Chondrocyte (in vitro differentiated cells): ENCODE measurements at regions not wholly inside any gene's neighbourhood (a gene's known extent, or its start where the extent isn't known, plus 50 kb on each side); places are given as distances from the start of the nearest gene placed in this dataset.

Source experiments
- DNase-seq: peaks from one replicate; pipeline ENCODE4 v3.0.0; 2021; ENCODE audit warnings: mixed read lengths, low spot score
- H3K27ac Mint-ChIP-seq: one replicate; pipeline ENCODE4 v1.8.0; 2021; ENCODE audit warnings: mild to moderate bottlenecking, moderate library complexity, mixed read lengths; ENCODE audit not compliant: unreplicated experiment
- H3K27me3 Mint-ChIP-seq: 2 replicates; pipeline ENCODE4 v1.8.0; 2021; ENCODE audit warnings: low read depth, mixed read lengths
- H3K36me3 Mint-ChIP-seq: 2 replicates; pipeline ENCODE4 v1.8.0; 2021; ENCODE audit warnings: low read depth, mixed read lengths
- H3K4me1 Mint-ChIP-seq: 2 replicates; pipeline ENCODE4 v1.8.0; 2021; ENCODE audit warnings: low read depth, mild to moderate bottlenecking, mixed read lengths
- H3K4me3 Mint-ChIP-seq: one replicate; pipeline ENCODE4 v1.8.0; 2021; ENCODE audit warnings: mild to moderate bottlenecking, moderate library complexity, mixed read lengths; ENCODE audit not compliant: unreplicated experiment
- H3K9me3 Mint-ChIP-seq: 2 replicates; pipeline ENCODE4 v1.8.0; 2021; ENCODE audit warnings: low read depth, mixed read lengths
- TF ChIP-seq, protein P1 (sequence below): fragments of 200-600 bp; sonication (generic); IDR thresholded peaks from 2 replicates; pipeline ENCODE4 v1.5.0; 2021; ENCODE audit warnings: antibody characterized with exemption, mild to moderate bottlenecking, moderate library complexity

DNA sequence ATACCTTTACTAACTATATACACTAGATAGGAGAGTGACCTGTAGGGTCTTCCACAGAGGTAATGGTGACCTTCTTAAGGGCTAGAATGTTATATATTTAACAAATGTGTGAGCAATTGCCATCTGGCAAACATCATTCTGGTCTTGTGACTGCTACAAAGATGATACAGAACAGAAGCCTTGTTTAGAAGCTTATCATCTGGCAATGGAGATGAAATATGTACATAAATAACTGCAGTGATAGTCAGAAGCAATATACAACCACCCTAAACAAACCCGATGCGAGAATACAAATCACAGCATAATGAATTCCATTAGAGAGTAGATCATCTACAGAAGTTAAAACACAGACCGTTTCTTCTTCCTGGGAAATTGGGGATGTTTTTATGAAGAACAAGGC lies 952.7 kb upstream of the SLIT2 start:
- Mint-ChIP-seq H3K4me3 (no peak overlapping the region), H3K36me3 (no peaks in the 10 kb centered on the region), H3K27ac (no peak overlapping the region), H3K27me3 (no peaks in the 10 kb centered on the region), H3K9me3 (peaks cover 10% of the 10 kb centered on the region), H3K4me1 (no peaks in the 10 kb centered on the region)
- no peak for DNase-seq
- TF ChIP-seq, protein P1, sequence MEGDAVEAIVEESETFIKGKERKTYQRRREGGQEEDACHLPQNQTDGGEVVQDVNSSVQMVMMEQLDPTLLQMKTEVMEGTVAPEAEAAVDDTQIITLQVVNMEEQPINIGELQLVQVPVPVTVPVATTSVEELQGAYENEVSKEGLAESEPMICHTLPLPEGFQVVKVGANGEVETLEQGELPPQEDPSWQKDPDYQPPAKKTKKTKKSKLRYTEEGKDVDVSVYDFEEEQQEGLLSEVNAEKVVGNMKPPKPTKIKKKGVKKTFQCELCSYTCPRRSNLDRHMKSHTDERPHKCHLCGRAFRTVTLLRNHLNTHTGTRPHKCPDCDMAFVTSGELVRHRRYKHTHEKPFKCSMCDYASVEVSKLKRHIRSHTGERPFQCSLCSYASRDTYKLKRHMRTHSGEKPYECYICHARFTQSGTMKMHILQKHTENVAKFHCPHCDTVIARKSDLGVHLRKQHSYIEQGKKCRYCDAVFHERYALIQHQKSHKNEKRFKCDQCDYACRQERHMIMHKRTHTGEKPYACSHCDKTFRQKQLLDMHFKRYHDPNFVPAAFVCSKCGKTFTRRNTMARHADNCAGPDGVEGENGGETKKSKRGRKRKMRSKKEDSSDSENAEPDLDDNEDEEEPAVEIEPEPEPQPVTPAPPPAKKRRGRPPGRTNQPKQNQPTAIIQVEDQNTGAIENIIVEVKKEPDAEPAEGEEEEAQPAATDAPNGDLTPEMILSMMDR, result no peak

GRCh38 chr4:19293781-19294180 lies 957.9 kb upstream of the SLIT2 start:
- no peak overlapping the region for H3K4me3 Mint-ChIP-seq
- H3K27me3 Mint-ChIP-seq, result no peaks in the 10 kb centered on the region

DNA sequence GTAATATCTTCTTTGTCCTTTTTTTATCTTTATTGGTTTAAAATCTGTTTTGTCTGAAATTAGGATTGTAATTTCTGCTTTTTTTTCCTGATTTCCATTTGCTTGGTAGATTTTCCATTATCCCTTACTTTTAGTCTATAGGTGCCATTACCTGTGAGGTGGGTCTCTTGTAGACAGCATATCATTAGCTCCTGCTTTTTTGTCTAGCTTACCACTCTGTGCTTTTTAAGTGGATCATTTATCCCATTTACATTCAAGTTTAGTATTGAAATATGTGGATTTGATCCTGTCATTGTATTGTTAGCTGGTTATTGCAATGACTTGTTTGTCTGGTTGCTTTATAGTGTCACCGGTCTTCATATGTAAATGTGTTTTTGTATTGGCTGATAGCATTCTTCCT lies 958.6 kb upstream of the SLIT2 start:
- Mint-ChIP-seq H3K27me3 (no peaks in the 10 kb centered on the region), H3K4me1 (no peaks in the 10 kb centered on the region), H3K4me3 (no peak overlapping the region), H3K27ac (no peak overlapping the region), H3K36me3 (peaks cover 8% of the 10 kb centered on the region), H3K9me3 (peaks cover 39% of the 10 kb centered on the region)
- DNase-seq, result no peak
- TF ChIP-seq, protein P1, result no peak

More at GRCh38 chr4:19293781-19294180, 957.9 kb upstream of the SLIT2 start:
- peaks cover 8% of the 10 kb centered on the region for H3K36me3 Mint-ChIP-seq
- DNase-seq, result no peak
- no peak overlapping the region for H3K27ac Mint-ChIP-seq
- H3K4me1 Mint-ChIP-seq, result no peaks in the 10 kb centered on the region
- TF ChIP-seq, protein P1, result no peak
- peaks cover 39% of the 10 kb centered on the region for H3K9me3 Mint-ChIP-seq

DNA sequence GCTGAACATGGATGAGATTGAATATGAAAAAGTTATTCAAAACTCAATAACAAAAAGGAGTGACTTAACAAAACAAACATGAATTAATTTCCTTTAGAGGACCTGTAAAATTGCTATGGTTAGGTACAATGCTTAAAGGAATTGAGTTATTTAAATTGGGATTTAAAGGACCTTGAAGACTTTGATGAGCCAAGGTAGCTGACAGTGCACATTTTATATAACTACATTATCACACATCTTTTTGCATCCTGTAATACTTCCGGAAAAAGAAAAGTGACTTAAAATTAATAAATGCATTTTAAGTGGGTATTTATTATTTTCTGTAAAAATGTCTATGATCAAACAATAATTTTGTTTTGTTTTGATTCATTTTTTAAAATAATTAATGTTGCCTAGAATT lies 964.8 kb upstream of the SLIT2 start:
- Mint-ChIP-seq H3K4me1 (no peaks in the 10 kb centered on the region), H3K9me3 (peaks cover 21% of the 10 kb centered on the region), H3K27me3 (no peaks in the 10 kb centered on the region), H3K27ac (no peak overlapping the region), H3K36me3 (peaks cover 2% of the 10 kb centered on the region), H3K4me3 (no peak overlapping the region)
- TF ChIP-seq, protein P1, result no peak
- DNase-seq, result no peak

DNA sequence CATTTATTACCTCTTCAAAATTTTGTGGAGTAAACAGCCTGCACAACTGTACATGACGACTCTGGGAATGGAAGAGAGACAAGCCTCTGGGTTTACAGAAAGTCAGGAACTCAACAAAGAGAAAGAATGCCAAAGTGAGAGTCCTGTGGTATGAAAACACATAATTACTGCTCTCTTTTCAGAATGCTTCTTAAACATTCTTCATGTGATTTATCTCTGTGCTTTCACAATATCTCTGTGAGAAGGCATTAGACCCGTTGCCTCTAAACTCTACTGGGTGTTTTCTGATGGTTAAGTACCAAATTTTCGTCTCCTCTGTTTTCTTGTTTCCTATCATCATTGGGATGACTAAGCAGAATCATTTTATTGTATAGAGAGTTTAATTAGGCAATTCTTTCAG lies 966.6 kb upstream of the SLIT2 start:
- no peaks in the 10 kb centered on the region for H3K36me3 Mint-ChIP-seq
- no peaks in the 10 kb centered on the region for H3K27me3 Mint-ChIP-seq
- no peak overlapping the region for H3K27ac Mint-ChIP-seq
- TF ChIP-seq, protein P1, result no peak
- peaks cover 22% of the 10 kb centered on the region for H3K9me3 Mint-ChIP-seq
- no peak for DNase-seq
- no peak overlapping the region for H3K4me3 Mint-ChIP-seq
- no peaks in the 10 kb centered on the region for H3K4me1 Mint-ChIP-seq
